HEK293 (cell line): ENCODE measurements at regions not wholly inside any gene's neighbourhood (a gene's known extent, or its start where the extent isn't known, plus 50 kb on each side); places are given as distances from the start of the nearest gene placed in this dataset.

ENCODE experiments used
- CTCF ChIA-PET: fragments of 350-600 bp; formaldehyde crosslinking; extraction: SDS; loops from one replicate; lab custom pipeline; 2021; ENCODE audit warnings: antibody characterized with exemption; lab: Yijun Ruan, JAX
- POLR2A ChIA-PET: fragments of 300-600 bp; formaldehyde crosslinking; extraction: SDS; loops from one replicate; lab custom pipeline; 2020; ENCODE audit warnings: antibody characterized with exemption, inconsistent platforms; lab: Yijun Ruan, JAX
- H3K27ac ChIP-seq: fragments of 200-500 bp; sonication (Bioruptor generic); 2 replicates; pipeline ENCODE4 v1.5.1; 2014; ENCODE audit warnings: low read depth, low read length, control low read depth, inconsistent platforms; ENCODE audit errors: extremely low read depth
- H3K36me3 ChIP-seq, 2 experiments: fragments of 200-500 bp in 1 of 2; sonication (Bioruptor generic) in 1 of 2; 1 replicate in 1 of 2; 2 replicates in 1 of 2; pipeline ENCODE4 v1.5.1; 2014 to 2017; ENCODE audit warnings: inconsistent platforms in 2 of 2, low read length in 2 of 2; ENCODE audit not compliant: control insufficient read depth in 2 of 2, insufficient read depth in 1 of 2
- H3K4me1 ChIP-seq: fragments of 200-500 bp; sonication (Bioruptor generic); 2 replicates; pipeline ENCODE4 v1.5.1; 2014; ENCODE audit warnings: mild to moderate bottlenecking, low read length, inconsistent platforms; ENCODE audit not compliant: control insufficient read depth, insufficient read depth
- H3K4me3 ChIP-seq: 2 replicates; pipeline ENCODE4 v1.5.1; 2011; ENCODE audit warnings: low read depth, mild to moderate bottlenecking, control low read depth, low read length, moderate library complexity
- H3K9me3 ChIP-seq: fragments of 200-500 bp; sonication (Bioruptor generic); 2 replicates; pipeline ENCODE4 v1.5.1; 2014; ENCODE audit warnings: low read depth, low read length, inconsistent platforms; ENCODE audit not compliant: control insufficient read depth, insufficient read depth
- ELK4 ChIP-seq: IDR thresholded peaks from 2 replicates; pipeline ENCODE4 v1.6.1; 2011; ENCODE audit warnings: mild to moderate bottlenecking, low read depth, low read length, borderline replicate concordance
- GLIS1 ChIP-seq: fragments of 450-650 bp; formaldehyde crosslinking; IDR thresholded peaks from 2 replicates; pipeline ENCODE4 v1.5.1; 2016; ENCODE audit warnings: missing biosample characterization, missing genetic modification characterization
- KLF7 ChIP-seq: fragments of 450-650 bp; formaldehyde crosslinking; IDR thresholded peaks from 2 replicates; pipeline ENCODE4 v1.5.1; 2016; ENCODE audit warnings: missing biosample characterization, missing genetic modification characterization, borderline replicate concordance
- PRDM4 ChIP-seq: fragments of 450-650 bp; formaldehyde crosslinking; IDR thresholded peaks from 2 replicates; pipeline ENCODE4 v1.5.1; 2017; ENCODE audit warnings: missing biosample characterization, missing genetic modification characterization
- SCRT2 ChIP-seq: fragments of 450-650 bp; formaldehyde crosslinking; IDR thresholded peaks from 2 replicates; pipeline ENCODE4 v1.5.1; 2016; ENCODE audit warnings: missing biosample characterization, missing genetic modification characterization
- TRIM28 ChIP-seq: IDR thresholded peaks from 2 replicates; pipeline ENCODE4 v1.6.1; 2011; ENCODE audit warnings: low read length, control low read depth, borderline replicate concordance
- ZBTB48 ChIP-seq: fragments of 450-650 bp; formaldehyde crosslinking; IDR thresholded peaks from 2 replicates; pipeline ENCODE4 v1.5.1; 2016; ENCODE audit warnings: missing biosample characterization, missing genetic modification characterization
- ZBTB6 ChIP-seq: fragments of 450-650 bp; formaldehyde crosslinking; IDR thresholded peaks from 2 replicates; pipeline ENCODE4 v1.5.1; 2017; ENCODE audit warnings: missing biosample characterization, missing genetic modification characterization
- ZIC2 ChIP-seq: fragments of 450-650 bp; formaldehyde crosslinking; IDR thresholded peaks from 2 replicates; pipeline ENCODE4 v1.5.1; 2016; ENCODE audit warnings: missing biosample characterization, missing genetic modification characterization
- ZNF133 ChIP-seq: fragments of 450-650 bp; formaldehyde crosslinking; IDR thresholded peaks from 2 replicates; pipeline ENCODE4 v1.5.1; 2016; ENCODE audit warnings: missing biosample characterization, missing genetic modification characterization
- ZNF138 ChIP-seq: fragments of 450-650 bp; formaldehyde crosslinking; IDR thresholded peaks from 2 replicates; pipeline ENCODE4 v1.5.1; 2016; ENCODE audit warnings: missing biosample characterization, missing genetic modification characterization, borderline replicate concordance
- ZNF157 ChIP-seq: fragments of 450-650 bp; formaldehyde crosslinking; IDR thresholded peaks from 2 replicates; pipeline ENCODE4 v1.5.1; 2016; ENCODE audit warnings: missing biosample characterization, missing genetic modification characterization
- ZNF184 ChIP-seq: fragments of 450-650 bp; IDR thresholded peaks from 2 replicates; pipeline ENCODE4 v1.5.1; 2018; ENCODE audit warnings: missing biosample characterization, mild to moderate bottlenecking, missing genetic modification characterization
- ZNF266 ChIP-seq: fragments of 450-650 bp; formaldehyde crosslinking; IDR thresholded peaks from 2 replicates; pipeline ENCODE4 v1.5.1; 2016; ENCODE audit warnings: missing biosample characterization, missing genetic modification characterization, low read depth
- ZNF302 ChIP-seq: fragments of 450-650 bp; formaldehyde crosslinking; IDR thresholded peaks from 2 replicates; pipeline ENCODE4 v1.5.1; 2016; ENCODE audit warnings: missing biosample characterization, missing genetic modification characterization, low read depth
- ZNF335 ChIP-seq: fragments of 450-650 bp; formaldehyde crosslinking; conservative IDR thresholded peaks from 2 replicates; pipeline ENCODE4 v1.5.1; 2016; ENCODE audit warnings: missing biosample characterization, missing genetic modification characterization
- ZNF354C ChIP-seq: fragments of 450-650 bp; formaldehyde crosslinking; IDR thresholded peaks from 2 replicates; pipeline ENCODE4 v1.5.1; 2016; ENCODE audit warnings: missing biosample characterization, missing genetic modification characterization, low read depth, borderline replicate concordance
- ZNF423 ChIP-seq: fragments of 450-650 bp; formaldehyde crosslinking; IDR thresholded peaks from 2 replicates; pipeline ENCODE4 v1.5.1; 2016; ENCODE audit warnings: missing biosample characterization, missing genetic modification characterization
- ZNF473 ChIP-seq: fragments of 450-650 bp; formaldehyde crosslinking; IDR thresholded peaks from 2 replicates; pipeline ENCODE4 v1.5.1; 2017; ENCODE audit warnings: missing biosample characterization, missing genetic modification characterization
- ZNF596 ChIP-seq: fragments of 450-650 bp; IDR thresholded peaks from 2 replicates; pipeline ENCODE4 v1.5.0; 2018; ENCODE audit warnings: missing biosample characterization, mild to moderate bottlenecking, missing genetic modification characterization, moderate library complexity
- ZNF629 ChIP-seq: fragments of 450-650 bp; formaldehyde crosslinking; IDR thresholded peaks from 2 replicates; pipeline ENCODE4 v1.5.1; 2017; ENCODE audit warnings: missing biosample characterization, missing genetic modification characterization
- ZNF677 ChIP-seq: fragments of 450-650 bp; IDR thresholded peaks from 2 replicates; pipeline ENCODE4 v1.5.0; 2018; ENCODE audit warnings: missing biosample characterization, mild to moderate bottlenecking, missing genetic modification characterization, moderate library complexity

GRCh38 chr2:121061633-121062032, 223.4 kb downstream of the TFCP2L1 start:
- H3K4me3 ChIP-seq: no peak overlapping the region
- ChIA-PET POLR2A (no interaction called here), CTCF (interaction anchor here (0.6 to 2.8 kb wide), 4 partner anchors 10 to 1401 kb away, joined by 3 to 13 read pairs (median 6); no protein-coding TSS in a partner anchor)
- peak; percentile 78 for TF ChIP-seq ZIC2 (tag by site-specific recombination)
- no peak for TF ChIP-seq ZNF184 (tag by site-specific recombination)
- peak; percentile 95 for TF ChIP-seq GLIS1
- TF ChIP-seq ZNF423 (tag by site-specific recombination): 0 out of 2 replicates have a peak, but pooled peaks have one; percentile 41
- H3K9me3 ChIP-seq: no peaks in the 10 kb centered on the region
- H3K27ac ChIP-seq: no peak overlapping the region
- H3K4me1 ChIP-seq: peaks cover 5% of the 10 kb centered on the region; the same call in 1 of the 2 replicates
- H3K36me3 ChIP-seq: no peaks in the 10 kb centered on the region

- H3K4me1 ChIP-seq: peaks cover 5% of the 10 kb centered on the region; the same call in 1 of the 2 replicates
- no peaks in the 10 kb centered on the region for H3K9me3 ChIP-seq
- CTCF ChIA-PET: interaction anchor here (0.6 to 1.1 kb wide), 3 partner anchors 13 to 386 kb away, joined by 3 to 6 read pairs (median 5); no protein-coding TSS in a partner anchor
- no peak overlapping the region for H3K4me3 ChIP-seq
- TF ChIP-seq ZNF157: no peak
- no peak for TF ChIP-seq ZNF354C (tag by site-specific recombination)
- TF ChIP-seq ZNF596: no peak
- no peak for TF ChIP-seq ZNF138 (tag by site-specific recombination)
- no peak for TF ChIP-seq PRDM4 (tag by site-specific recombination)
- TF ChIP-seq ELK4: no peak
- TF ChIP-seq ZNF302 (tag by site-specific recombination): no peak
- TF ChIP-seq ZNF133 (tag by site-specific recombination): no peak
- TF ChIP-seq SCRT2 (tag by site-specific recombination): no peak
- no peak for TF ChIP-seq TRIM28
- no peak for TF ChIP-seq ZNF473 (tag by site-specific recombination)
- TF ChIP-seq ZBTB48 (tag by site-specific recombination): no peak
- no peak for TF ChIP-seq ZNF629 (tag by site-specific recombination)
- TF ChIP-seq ZNF677 (tag by site-specific recombination): no peak
- TF ChIP-seq ZNF335 (tag by site-specific recombination): no peak
- TF ChIP-seq ZNF266 (tag by site-specific recombination): no peak
- TF ChIP-seq ZBTB6 (tag by site-specific recombination): no peak
- no peak for TF ChIP-seq KLF7 (tag by site-specific recombination)
- TF ChIP-seq, all 188 proteins: peak for 0
- Histone ChIP-seq H3K27ac (no peak overlapping the region), H3K36me3 (no peaks in the 10 kb centered on the region)
- POLR2A ChIA-PET: no interaction called here
Measured at GRCh38 chr2:121063471-121063870, 221.5 kb downstream of the TFCP2L1 start.
